ENCODE measurements at regions not wholly inside any gene's neighbourhood (a gene's known extent, or its start where the extent isn't known, plus 50 kb on each side); places are given as distances from the start of the nearest gene placed in this dataset.

DNA sequence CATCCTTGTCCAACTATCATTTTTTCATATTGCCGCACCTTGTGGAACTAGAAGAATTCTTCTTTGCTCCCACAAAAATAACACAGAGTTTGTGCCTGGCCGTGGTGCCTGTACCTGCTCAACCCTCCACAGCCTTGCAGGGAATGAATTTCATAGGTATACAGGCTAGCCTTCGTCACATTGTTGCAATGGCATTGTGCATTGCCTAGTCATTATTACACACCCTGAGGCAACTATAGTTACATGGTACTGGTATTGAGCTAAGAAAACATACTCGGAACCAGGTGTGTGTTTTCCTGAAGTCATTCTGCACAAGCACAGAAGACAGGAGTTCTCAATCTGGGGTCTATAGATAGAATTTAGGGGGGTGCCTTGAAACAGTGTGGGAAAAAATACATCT lies 188.0 kb upstream of the CTAGE1 start:
- TF ChIP-seq, protein P1, sequence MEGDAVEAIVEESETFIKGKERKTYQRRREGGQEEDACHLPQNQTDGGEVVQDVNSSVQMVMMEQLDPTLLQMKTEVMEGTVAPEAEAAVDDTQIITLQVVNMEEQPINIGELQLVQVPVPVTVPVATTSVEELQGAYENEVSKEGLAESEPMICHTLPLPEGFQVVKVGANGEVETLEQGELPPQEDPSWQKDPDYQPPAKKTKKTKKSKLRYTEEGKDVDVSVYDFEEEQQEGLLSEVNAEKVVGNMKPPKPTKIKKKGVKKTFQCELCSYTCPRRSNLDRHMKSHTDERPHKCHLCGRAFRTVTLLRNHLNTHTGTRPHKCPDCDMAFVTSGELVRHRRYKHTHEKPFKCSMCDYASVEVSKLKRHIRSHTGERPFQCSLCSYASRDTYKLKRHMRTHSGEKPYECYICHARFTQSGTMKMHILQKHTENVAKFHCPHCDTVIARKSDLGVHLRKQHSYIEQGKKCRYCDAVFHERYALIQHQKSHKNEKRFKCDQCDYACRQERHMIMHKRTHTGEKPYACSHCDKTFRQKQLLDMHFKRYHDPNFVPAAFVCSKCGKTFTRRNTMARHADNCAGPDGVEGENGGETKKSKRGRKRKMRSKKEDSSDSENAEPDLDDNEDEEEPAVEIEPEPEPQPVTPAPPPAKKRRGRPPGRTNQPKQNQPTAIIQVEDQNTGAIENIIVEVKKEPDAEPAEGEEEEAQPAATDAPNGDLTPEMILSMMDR (IDR thresholded peaks at IDR 0.05), result no peak
- no peak for TF ChIP-seq POLR2AphosphoS5 (IDR thresholded peaks at IDR 0.05)

Data from suprapubic skin (tissue), 3 donors.